ENCODE measurements at regions not wholly inside any gene's neighbourhood (a gene's known extent, or its start where the extent isn't known, plus 50 kb on each side); places are given as distances from the start of the nearest gene placed in this dataset.

- TF ChIP-seq, protein P1, sequence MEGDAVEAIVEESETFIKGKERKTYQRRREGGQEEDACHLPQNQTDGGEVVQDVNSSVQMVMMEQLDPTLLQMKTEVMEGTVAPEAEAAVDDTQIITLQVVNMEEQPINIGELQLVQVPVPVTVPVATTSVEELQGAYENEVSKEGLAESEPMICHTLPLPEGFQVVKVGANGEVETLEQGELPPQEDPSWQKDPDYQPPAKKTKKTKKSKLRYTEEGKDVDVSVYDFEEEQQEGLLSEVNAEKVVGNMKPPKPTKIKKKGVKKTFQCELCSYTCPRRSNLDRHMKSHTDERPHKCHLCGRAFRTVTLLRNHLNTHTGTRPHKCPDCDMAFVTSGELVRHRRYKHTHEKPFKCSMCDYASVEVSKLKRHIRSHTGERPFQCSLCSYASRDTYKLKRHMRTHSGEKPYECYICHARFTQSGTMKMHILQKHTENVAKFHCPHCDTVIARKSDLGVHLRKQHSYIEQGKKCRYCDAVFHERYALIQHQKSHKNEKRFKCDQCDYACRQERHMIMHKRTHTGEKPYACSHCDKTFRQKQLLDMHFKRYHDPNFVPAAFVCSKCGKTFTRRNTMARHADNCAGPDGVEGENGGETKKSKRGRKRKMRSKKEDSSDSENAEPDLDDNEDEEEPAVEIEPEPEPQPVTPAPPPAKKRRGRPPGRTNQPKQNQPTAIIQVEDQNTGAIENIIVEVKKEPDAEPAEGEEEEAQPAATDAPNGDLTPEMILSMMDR (IDR thresholded peaks at IDR 0.05): no peak
- TF ChIP-seq RAD21 (IDR thresholded peaks at IDR 0.05; ENCODE audit: low read length) (no peak), FOXM1 (IDR thresholded peaks at IDR 0.05; ENCODE audit: low read depth) (no peak), RFX5 (IDR thresholded peaks at IDR 0.05; ENCODE audit: low read length) (no peak), TAF1 (IDR thresholded peaks at IDR 0.05; ENCODE audit: borderline replicate concordance, low read depth, low read length) (no peak)
- TF ChIP-seq, protein P2, sequence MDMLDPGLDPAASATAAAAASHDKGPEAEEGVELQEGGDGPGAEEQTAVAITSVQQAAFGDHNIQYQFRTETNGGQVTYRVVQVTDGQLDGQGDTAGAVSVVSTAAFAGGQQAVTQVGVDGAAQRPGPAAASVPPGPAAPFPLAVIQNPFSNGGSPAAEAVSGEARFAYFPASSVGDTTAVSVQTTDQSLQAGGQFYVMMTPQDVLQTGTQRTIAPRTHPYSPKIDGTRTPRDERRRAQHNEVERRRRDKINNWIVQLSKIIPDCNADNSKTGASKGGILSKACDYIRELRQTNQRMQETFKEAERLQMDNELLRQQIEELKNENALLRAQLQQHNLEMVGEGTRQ (IDR thresholded peaks at IDR 0.05; ENCODE audit: borderline replicate concordance, low read depth, low read length): no peak
These were observed 452.7 kb downstream of the STK39 start for GRCh38 chr2:167794554-167795255.

Measured in SK-N-SH (cell line).